ENCODE measurements at regions not wholly inside any gene's neighbourhood (a gene's known extent, or its start where the extent isn't known, plus 50 kb on each side); places are given as distances from the start of the nearest gene placed in this dataset.
"Not testable (repeated sequence)": the region's sequence is repeated elsewhere in the genome, so short reads cannot be mapped to it uniquely, and the experiment has no call there.

DNA sequence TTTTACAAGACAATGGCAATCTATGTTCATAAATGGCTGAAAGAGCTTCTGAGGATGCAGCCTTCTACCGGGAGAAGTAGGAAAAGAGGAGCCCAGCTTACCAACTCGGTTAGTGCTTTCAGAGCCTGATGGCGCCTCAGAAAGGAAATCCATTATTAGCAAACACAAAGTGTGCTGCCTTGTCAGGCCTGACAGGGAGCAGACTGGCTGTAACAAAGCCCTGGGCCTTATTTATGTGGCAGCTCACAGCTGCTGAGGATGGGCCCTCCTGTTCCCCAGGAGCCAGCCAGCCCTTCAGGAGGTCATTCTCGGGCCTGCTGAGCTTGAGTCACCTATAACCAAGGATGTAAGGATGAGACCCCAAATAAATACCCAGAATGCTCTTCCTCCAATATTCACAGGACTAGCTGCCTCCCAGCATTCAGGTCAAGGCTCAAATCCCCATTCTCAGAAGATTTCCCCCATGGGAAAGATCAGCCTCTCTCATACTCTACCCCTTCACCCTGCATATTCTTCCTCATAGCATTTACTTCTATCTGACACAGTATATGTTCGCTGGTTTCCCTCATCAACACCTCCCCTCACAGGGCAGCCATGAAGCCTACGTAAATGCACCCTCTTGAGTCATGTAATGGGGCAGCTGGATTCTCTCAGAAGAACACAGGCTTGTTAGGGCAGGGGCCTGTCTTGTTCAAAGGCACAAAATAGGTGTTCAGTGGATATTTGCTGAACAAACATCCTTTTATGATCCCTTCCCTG lies 227.0 kb upstream of the RASGEF1B start:
- no peak for DNase-seq

DNA sequence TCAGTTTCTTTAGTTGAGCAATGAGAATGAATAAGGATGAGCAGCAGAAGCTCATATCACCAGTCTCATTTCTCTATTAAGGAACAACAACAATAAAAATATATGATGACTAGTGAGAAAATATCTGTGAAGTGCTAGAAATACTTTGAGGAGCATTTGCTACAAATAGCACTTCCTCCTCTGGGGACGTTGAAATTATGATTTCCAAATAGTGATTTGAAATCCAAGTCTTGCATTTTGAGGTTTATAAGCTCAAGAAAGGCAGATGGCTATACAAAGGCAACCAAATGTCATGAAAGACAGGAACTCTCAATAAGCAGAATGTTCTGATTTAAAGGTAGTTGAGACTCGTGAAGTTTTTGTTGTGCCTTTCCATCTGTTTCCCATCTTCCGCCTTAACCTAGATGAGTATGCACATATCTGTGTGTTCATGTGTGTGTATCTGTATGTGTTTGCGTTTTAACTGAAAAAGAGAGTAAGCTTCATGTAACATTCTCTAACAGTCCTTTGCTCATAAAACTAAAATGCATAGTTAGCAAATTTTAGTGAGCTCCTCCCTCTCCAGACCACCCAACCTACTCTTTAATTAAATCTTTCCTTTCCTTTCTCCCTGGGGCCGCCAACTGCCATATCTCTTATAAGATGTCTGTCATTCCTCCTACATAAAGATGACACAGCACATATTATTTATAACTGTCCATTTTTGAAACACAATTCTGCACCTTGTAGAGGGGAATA lies 222.6 kb upstream of the RASGEF1B start:
- DNase-seq: no peak

DNA sequence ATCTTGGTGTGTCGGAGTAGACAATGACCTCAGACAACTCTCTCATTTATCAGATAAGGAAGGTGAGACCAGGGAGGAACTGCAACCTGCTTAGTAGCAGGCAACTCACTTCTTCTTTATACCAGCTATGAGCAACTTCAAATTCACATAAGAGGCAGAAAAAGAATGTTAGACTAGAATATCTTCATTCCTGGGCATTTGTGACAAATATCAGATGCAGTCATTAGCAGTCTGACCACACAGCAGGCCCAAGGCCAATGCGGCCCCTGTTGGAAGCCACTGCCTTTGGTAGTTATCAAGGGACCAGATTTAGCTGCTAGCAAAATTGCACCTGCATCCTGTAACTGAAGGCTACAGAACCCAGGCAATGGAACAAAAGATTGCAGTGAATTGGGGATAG lies 219.2 kb upstream of the RASGEF1B start:
- no peak for DNase-seq

DNA sequence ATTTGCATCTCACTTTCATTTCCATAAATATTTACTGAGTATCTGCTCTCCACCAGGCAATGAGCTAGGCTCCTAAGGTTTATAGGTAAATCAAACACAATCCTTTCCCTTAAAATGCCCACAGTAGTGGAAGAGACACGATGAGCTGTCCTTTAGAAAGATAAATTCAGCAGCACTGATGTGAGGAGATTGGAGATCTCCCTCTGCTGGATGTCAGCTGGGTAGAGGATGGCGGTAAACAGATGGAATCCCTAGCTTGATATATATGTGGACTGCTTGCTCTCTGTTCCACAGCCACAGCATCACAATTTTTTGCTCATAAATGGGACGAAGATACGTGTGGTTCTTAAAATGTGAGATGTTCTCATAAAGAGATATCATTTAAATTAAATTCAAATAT lies 216.4 kb upstream of the RASGEF1B start:
- peak; percentile 31 for DNase-seq

DNA sequence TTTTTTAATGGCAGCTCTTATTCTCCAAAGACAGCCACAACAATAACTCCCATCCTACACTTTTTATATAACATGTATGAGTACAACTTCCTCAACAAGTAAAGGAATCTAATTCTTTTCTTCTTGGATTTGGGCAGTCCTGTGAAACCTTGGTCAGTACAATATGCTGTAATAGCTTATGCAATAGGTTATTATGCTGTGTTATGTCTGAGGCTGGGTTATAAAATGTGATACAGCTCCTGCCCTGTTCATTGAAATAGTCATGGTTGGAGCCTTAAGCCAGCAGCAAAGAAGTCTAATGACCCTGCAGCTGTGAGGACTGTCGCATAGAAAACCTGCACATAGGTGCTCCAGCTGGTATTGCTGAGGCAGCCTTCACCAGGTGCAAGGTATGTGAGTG lies 215.8 kb upstream of the RASGEF1B start:
- no peak for DNase-seq

DNA sequence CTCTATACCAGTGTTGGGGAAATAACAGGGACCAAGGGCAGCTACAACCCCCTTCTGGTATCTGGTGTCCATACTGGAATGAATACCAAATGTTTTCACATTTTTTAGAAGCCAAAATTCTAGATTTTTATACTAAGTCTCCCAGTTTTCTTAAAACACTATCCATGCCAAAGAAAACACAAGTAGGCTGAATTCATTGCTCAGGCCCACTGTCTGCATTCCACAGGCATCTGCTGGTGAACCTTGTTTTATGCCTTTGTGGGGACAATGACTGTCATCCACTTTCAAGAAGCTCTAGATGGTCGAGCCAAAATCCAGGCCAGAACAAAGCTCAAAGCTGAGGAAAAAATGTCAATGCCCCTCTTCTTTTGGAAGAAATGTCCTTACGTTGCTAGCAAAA lies 213.4 kb upstream of the RASGEF1B start:
- no peak for DNase-seq

DNA sequence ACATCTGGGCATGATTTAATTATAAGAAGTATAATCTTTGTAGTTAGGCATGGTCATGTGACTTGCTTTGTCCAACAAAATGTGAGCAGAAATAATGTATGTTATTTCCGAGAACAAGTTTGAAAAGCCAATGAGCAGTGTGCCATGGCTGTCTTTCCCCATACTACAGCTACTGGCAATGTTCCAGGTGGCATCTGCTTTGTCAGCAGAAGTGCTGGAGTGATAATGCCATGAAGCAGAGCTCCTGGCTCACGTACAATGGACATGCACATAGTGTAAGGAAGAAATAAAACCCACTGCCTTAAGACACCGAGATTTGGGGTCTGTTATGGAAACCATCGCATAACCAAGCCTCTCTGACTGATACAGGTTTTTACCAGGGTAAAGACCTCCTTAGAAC lies 212.6 kb upstream of the RASGEF1B start:
- no peak for DNase-seq

DNA sequence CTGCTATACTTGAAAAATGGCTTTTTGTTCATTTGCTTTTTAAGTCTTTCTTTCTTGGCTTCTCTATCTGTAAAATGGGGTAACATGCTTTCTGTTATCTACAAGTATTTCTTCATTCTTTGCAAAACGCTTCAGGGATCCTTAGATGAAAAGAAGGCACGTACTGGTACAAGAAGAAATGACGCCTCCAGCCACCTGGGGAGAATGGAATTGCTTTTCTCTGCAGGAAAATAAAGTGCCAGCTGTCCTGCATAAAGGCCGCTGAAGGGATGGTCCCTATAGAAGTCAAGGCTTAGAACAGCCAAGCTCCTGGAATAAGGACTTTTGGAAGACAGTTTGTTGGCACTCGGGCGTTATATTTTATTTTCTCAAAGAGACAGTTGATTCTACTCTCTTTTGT lies 210.8 kb upstream of the RASGEF1B start:
- DNase-seq: no peak

DNA sequence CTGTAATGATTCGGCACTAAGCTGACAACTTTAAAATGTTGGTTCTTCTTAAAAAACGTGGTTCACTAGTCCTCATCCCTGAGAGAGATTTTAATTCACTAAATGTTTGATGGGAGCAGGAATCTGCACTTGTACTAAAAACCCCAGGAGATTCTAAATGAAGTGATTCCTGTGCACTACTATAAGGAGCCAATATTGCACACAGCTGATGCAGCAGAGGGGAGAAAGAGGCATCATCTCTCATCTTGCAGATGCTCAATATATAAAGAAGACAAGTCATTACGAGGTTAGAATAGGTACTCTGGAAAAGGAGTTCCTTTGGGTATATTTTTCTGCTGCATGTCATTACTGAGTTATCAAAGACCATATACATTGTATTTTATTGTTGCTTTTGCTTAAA lies 207.6 kb upstream of the RASGEF1B start:
- no peak for DNase-seq

DNA sequence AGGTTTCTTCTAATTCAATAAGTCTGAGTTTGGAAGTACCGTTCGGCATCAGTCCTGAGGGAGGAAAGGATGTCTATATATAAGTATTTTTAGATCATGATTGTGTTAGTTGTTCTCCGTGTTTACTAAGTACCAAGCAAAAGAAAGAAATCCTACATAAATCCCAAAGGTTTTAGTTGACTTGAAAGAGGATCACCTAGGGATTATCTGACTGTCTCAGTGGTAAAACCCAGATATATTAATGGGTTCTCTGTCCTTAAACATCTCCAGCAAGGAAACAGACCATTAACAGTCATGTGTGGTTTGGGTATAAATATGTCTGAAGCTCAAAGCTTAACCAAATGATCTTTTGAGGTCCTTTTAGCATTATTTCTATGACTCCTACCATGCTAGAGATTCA lies 207.1 kb upstream of the RASGEF1B start:
- DNase-seq: no peak

DNA sequence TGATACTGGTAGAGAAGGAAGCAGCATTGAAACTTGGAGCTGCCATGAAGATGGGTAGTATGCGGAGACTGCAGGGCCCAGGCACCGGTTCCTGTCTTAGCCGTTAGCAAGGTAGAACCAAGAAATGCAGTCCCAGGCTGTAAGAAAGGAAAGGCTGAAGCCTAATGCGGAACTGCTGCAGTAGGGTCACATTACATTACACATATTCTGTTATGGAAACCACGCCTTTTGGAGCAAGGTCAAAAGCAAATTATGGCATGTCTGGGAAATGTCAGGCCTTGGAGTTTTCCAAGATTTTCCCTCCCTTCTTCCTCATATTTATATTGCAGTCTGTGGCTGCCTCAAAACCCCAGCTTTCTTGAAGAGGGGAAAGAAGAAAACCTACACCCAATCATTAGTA lies 204.8 kb upstream of the RASGEF1B start:
- DNase-seq: no peak

DNA sequence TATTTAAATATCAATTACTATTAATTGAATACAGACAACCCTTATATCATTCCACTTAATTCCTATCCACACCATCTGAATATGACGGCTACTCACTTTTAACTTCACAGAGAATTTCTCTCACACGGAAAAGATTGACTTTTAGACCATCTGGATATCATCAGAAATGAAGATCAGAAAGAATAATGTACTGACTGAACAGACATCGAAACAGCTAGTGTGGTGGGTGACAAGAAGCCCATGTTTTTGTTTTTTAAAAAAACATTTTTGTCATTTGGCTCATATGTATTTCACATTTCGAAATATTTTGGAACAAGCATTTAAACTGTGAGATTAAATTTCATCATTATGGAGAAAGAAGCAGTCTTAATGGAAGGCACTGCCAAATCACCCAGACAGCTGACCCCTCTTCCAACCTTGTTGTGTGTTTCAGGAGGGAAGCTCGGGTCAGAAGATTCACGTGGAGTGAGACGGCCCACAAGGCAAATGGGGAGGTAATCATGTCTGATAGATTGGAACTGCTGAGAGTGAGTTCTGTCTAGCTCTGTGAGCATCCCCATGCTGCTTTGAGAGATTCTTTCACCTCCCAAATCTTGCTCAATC lies 204.2 kb upstream of the RASGEF1B start:
- no peak for DNase-seq

DNA sequence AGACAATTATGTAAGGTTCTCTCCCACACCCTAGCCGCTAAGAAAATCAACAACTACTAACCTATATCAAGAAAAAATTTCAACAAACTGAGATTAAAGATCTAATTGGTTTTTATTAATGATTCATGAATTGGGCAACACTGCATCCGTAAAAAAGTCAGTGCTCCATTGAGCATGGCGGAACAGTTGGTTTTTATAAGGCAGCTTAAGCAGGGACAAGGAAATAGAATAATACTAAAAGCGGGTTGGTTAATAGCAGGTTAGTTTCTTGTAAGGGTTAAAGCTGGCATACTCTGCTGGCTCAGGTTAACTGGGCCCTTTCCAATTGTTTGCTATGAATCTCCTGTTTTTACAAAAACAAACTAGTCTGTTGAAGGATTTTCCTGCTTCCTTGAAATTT lies 202.3 kb upstream of the RASGEF1B start:
- DNase-seq: no peak

DNA sequence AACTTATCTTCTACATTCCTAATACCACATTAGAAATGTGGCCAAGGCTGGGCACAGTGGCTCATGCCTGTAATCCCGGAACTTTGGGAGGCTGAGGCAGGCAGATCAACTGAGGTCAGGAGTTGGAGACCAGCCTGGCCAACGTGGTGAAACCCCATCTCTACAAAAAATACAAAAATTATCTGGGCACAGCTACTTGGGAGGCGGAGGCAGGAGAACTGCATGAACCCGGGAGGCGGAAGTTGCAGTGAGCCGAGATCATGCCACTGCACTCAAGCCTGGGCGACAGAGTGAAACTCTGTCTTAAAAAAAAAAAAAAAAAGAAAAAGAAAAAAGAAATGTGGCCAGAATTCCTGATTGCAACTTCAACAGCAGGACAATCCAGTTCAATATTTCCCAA lies 196.6 kb upstream of the RASGEF1B start:
- not testable (repeated sequence) for DNase-seq

DNA sequence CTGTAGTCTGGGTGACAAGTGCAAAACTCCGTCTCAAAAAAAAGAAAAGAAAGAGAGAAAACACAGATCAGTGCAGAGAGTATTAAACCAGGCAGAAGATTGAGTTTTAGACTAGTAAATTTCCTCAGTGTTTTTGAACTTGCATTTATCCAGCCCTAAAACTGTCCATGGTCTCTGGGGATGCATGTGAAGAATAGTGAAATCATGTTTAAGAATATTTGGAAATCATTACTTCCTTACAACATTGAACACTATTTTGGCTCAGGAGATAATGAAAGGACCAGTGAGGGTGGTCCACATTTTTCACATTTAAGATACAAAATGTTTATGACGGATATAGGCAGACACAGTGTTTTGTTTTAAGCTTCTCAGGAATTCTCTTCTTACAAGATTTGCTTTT lies 195.8 kb upstream of the RASGEF1B start:
- no peak for DNase-seq

DNA sequence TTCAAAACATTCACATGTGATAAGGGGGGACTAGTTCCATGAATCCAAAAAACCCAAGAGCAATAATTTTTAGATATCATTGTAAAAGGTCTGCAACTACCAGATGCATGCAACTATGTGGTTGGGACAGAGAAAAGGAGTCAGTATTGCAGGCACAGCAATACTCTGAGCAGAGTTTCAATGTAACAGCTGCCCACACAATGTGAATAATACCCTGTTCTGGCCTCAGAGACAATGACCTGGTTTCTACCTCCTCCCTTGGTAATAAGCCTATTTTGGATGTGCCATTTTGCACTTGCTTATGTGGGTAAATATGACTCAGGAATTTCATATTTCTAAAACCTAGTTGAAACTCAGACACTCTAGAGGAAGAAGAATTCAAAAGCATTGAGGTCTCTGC lies 194.8 kb upstream of the RASGEF1B start:
- no peak for DNase-seq

DNA sequence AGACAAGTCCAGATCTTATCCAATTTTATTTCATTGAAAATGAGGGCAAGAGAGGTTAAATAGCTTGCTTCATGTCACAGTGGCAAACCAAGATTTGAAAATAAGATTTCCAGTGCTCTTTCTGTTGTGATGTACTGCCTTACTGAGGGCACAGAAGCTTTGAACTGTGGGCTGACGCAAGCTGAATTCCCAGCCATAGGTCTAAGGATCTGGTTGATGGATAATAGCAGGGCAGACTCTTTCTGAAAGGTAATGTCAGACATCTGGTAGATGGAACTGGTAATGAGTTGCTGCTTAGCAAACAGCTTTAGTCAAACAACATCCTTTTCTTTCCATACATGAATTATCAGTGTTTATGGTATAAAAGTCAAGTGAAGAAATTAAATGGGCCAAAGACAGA lies 193.9 kb upstream of the RASGEF1B start:
- DNase-seq: no peak

DNA sequence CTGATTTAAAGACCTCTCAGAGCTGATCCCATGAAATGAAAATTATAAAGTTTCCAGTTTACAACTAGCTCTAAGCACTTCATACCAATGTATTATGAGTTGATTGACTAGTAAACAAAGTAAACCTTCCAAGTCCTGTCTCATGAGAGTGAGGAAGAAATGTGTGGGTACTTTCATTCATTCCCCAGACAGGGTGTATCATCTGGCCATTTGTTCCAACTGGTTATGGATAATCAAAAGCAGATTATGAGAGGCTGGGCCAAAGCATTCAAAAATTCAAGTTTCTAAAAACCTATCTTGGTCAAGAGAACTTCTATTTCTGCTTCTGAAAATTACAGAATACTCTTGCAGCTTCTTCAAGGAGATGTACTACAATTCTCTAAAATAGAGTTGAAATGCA lies 193.3 kb upstream of the RASGEF1B start:
- DNase-seq: no peak

DNA sequence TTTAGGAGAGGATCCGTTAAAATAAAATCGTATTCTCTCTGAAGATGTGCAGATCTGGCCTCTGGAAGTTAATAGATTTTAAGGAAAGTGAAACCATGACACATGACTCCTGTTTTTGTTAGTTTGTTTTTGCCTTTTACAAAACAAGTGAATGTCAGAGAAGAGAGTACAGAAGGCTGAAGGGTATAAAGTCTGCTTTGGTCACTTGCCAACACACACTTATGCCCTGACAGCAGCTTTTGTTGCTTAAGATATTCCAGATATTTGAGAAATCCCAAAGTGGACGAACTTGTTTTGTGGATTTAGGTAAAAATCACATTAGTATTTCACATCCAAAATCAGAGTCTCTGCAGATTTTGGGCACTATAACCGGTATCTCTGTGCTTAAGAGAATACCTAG lies 192.4 kb upstream of the RASGEF1B start:
- DNase-seq: no peak

DNA sequence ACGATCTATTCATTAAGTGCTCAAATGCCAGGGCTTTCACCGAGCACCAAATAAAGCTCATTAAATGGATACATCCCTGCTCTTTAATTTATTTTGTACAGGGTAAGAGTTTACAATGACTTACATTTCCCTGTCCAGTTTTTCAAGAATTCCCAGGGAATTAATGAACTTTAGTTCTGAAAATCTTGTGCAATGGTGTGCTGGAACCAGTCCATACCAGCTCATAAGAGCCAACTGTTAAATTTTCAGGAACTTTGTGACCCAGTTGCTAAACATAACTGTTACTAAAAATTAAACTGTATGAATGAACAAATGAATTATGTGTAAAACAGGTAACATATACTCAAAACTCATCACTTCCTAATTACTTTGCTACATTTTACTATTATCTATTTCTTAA lies 191.7 kb upstream of the RASGEF1B start:
- DNase-seq: no peak

DNA sequence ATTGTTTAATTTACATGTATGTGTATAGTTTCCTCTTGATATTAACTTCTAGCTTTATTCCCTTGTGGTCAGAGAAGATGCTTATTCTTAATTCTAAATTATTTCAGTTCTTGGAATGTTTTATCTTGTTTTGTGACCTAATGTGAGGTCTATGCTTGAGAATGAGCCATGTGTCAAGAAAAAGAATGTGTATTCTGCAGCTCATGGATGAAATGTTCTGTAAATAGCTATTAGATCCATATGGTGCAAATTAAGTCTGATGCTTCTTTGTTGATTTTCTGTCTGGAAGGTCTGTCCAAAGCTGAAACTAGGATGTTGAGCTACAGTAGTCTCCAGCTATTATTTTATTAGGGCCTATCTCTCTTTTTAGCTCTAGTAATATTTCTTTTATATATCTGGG lies 187.3 kb upstream of the RASGEF1B start:
- DNase-seq: no peak

DNA sequence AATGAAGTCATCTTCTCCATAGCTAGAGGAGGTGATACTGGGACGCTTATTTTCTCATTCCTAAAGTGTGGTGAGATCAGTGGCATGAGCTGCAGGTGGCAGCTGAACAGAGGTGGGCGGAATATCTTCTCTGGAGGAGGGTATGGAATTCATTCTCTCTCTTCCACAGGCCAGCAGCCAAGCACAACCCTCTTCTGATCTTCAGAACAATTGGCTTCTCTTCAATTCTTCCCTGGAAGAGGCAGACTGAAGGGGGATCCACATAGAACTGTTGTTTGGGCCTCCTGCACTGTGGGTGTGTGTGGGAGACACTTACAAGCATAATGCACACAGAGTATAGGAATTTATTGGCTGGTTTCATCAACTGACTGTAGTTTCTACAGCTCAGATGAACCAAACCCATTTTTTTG lies 180.4 kb upstream of the RASGEF1B start:
- no peak for DNase-seq

DNA sequence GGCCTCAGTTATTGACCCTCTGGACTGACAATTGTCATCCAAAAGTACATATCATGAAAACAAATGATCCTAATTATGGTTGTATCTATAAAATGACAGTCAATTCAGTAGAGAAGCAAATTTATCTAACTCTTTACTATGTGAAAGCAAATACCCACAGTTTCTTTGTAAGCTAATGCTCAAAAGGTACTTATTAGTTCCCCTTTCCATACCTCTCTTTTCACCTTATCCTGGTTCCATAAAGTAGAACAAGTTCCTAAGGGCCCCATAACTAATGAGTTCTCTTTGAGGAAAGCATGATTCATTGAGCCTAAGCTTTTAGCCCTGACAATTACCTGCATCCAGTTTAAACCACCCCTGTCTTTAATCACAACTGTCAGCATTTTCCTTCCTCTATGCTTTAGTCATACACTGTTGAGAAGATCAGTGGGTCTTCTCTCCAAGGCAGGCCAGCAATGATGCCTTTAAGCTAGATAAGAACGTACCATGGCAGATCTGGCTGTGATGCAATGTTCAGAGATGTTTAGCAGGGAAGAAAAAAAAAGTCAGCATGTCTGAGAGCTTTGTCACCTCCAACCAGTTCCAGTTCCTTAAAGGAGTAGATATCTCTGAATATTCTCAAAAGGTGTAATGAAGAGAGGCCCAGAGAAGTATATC lies 179.7 kb upstream of the RASGEF1B start:
- no peak for DNase-seq

Measured in CD4-positive, alpha-beta T cell treated with Interleukin-17A for 4 hours (primary cell).